BLaER1 (cell line): ENCODE measurements at regions not wholly inside any gene's neighbourhood (a gene's known extent, or its start where the extent isn't known, plus 50 kb on each side); places are given as distances from the start of the nearest gene placed in this dataset.

Source experiments
- H3K27ac ChIP-seq: shearing (Covaris generic); formaldehyde crosslinking; 2 replicates; pipeline ENCODE4 v1.8.1; 2022
- H3K27me3 ChIP-seq: shearing (Covaris generic); formaldehyde crosslinking; 2 replicates; pipeline ENCODE4 v1.8.1; 2022
- H3K36me3 ChIP-seq: shearing (Covaris generic); formaldehyde crosslinking; 2 replicates; pipeline ENCODE4 v1.8.1; 2022
- H3K4me1 ChIP-seq: shearing (Covaris generic); formaldehyde crosslinking; 2 replicates; pipeline ENCODE4 v1.8.1; 2022
- H3K4me2 ChIP-seq: shearing (Covaris generic); formaldehyde crosslinking; 2 replicates; pipeline ENCODE4 v1.8.1; 2022
- H3K4me3 ChIP-seq: shearing (Covaris generic); formaldehyde crosslinking; 2 replicates; pipeline ENCODE4 v1.8.1; 2022
- H3K9ac ChIP-seq: shearing (Covaris generic); formaldehyde crosslinking; 2 replicates; pipeline ENCODE4 v1.8.1; 2022
- H3K9me3 ChIP-seq: shearing (Covaris generic); formaldehyde crosslinking; 2 replicates; pipeline ENCODE4 v1.8.1; 2022
- H4K20me1 ChIP-seq: shearing (Covaris generic); formaldehyde crosslinking; 2 replicates; pipeline ENCODE4 v1.8.1; 2022
- Cebpa-rat ChIP-seq: shearing (Covaris generic); IDR thresholded peaks from 2 replicates; pipeline ENCODE4 v1.8.1; 2022

DNA sequence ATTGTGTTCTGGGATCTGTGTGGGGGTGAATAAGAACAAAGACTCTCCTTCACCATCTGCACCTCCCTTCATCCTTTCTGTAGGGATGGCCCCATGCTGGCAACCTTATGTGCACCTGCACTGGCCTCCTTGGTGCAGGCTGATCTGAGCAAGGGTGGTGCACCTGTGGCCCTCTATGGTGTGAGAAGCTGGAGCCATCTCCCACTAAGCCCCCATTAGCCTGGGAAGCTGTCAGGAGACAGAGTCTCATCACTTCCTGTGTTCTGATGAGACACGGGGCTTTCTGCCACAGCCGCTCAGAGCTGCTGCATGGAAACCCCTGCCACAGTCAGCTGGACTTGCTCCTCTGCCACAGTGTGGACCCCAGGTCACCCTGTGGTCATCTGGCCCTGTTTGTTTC is 565.3 kb upstream of the SALL3 start:
- TF ChIP-seq Cebpa-rat: no peak
- H3K4me2 ChIP-seq: no peak overlapping the region
- no peaks in the 10 kb centered on the region for H4K20me1 ChIP-seq
- H3K27ac ChIP-seq: no peak overlapping the region
- H3K36me3 ChIP-seq: no peaks in the 10 kb centered on the region
- no peaks in the 10 kb centered on the region for H3K27me3 ChIP-seq
- no peaks in the 10 kb centered on the region for H3K9me3 ChIP-seq
- no peak overlapping the region for H3K9ac ChIP-seq
- no peak overlapping the region for H3K4me3 ChIP-seq
- no peaks in the 10 kb centered on the region for H3K4me1 ChIP-seq

DNA sequence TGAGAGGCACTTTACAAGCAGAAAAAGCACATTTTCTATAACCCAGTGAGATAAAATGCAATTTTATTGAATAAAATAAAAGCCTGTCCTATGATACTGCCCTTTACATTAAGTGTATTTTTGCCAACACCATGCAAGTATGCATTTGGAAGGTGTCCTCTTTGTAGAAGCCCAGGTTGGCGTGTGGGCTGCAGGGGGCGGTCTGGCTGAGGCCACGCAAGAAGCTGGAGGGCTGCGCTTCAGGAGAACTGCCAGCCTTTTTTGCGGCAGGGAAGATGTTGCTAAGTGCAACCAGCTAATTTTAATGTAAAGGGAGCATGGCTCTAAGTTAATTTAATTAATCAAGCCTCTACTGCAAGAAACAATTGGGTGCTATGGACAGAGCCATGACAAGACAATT is 562.8 kb upstream of the SALL3 start:
- Histone ChIP-seq H3K9ac (no peak overlapping the region), H3K36me3 (no peaks in the 10 kb centered on the region), H3K4me3 (no peak overlapping the region), H4K20me1 (no peaks in the 10 kb centered on the region), H3K4me1 (no peaks in the 10 kb centered on the region), H3K27ac (no peak overlapping the region), H3K4me2 (no peak overlapping the region), H3K27me3 (no peaks in the 10 kb centered on the region), H3K9me3 (no peaks in the 10 kb centered on the region)
- TF ChIP-seq Cebpa-rat: no peak

- no peaks in the 10 kb centered on the region for H3K4me1 ChIP-seq
- no peaks in the 10 kb centered on the region for H3K27me3 ChIP-seq
- no peak overlapping the region for H3K4me2 ChIP-seq
- no peak overlapping the region for H3K4me3 ChIP-seq
- no peaks in the 10 kb centered on the region for H3K9me3 ChIP-seq
- H3K36me3 ChIP-seq: no peaks in the 10 kb centered on the region
- TF ChIP-seq Cebpa-rat: no peak
- H3K9ac ChIP-seq: no peak overlapping the region
- no peak overlapping the region for H3K27ac ChIP-seq
- H4K20me1 ChIP-seq: no peaks in the 10 kb centered on the region
Observed at GRCh38 chr18:78418379-78418778, 561.2 kb upstream of the SALL3 start.

GRCh38 chr18:78419171-78419570 is 560.4 kb upstream of the SALL3 start:
- Histone ChIP-seq H3K4me1 (no peaks in the 10 kb centered on the region), H3K36me3 (no peaks in the 10 kb centered on the region), H3K9me3 (no peaks in the 10 kb centered on the region), H3K27me3 (no peaks in the 10 kb centered on the region), H3K4me3 (no peak overlapping the region), H3K9ac (no peak overlapping the region), H4K20me1 (no peaks in the 10 kb centered on the region), H3K4me2 (no peak overlapping the region), H3K27ac (no peak overlapping the region)
- TF ChIP-seq Cebpa-rat: no peak

DNA sequence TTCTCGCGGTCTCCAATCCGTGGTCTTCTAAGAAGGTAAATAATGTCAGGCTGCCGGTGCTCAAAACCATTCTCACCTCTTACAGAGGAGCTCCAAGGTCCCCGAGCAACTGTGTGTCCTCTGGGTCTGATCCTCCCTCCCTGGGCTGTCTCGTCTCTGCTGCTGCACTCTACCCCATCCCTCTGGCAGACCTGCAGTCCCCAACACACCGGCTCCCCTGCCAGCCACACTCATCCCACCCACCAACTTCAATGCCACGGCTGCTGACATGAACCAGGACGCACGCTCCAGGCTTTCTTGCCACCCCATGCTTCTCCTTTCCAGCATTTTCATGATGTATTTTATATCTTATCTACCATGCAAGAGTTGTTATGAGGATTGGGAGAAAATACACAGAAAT is 559.5 kb upstream of the SALL3 start:
- Histone ChIP-seq H3K36me3 (no peaks in the 10 kb centered on the region), H3K27me3 (no peaks in the 10 kb centered on the region), H3K9me3 (no peaks in the 10 kb centered on the region), H3K4me3 (no peak overlapping the region), H3K9ac (no peak overlapping the region), H3K4me2 (no peak overlapping the region), H4K20me1 (no peaks in the 10 kb centered on the region), H3K4me1 (no peaks in the 10 kb centered on the region), H3K27ac (no peak overlapping the region)
- TF ChIP-seq Cebpa-rat: no peak

DNA sequence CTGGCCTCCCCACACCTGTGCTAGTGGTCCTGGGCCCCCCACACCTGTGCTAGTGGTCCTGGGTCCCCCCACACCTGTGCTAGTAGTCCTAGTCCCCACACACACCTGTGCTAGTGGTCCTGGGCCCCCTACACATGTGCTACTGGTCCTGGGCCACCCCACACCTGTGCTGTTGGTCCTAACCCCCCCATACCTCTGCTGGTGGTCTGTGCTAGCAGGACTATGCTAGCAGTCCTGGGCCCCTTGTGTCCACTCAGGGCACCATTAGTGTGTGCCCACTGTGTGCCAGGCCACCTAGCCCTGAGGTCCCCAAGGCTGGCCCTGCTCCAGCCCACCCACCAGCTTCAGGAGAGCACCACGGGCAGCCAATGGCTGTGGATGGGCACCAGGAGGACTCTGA is 558.2 kb upstream of the SALL3 start:
- no peaks in the 10 kb centered on the region for H3K27me3 ChIP-seq
- no peaks in the 10 kb centered on the region for H4K20me1 ChIP-seq
- no peak overlapping the region for H3K27ac ChIP-seq
- H3K4me2 ChIP-seq: no peak overlapping the region
- TF ChIP-seq Cebpa-rat: no peak
- no peaks in the 10 kb centered on the region for H3K9me3 ChIP-seq
- H3K9ac ChIP-seq: no peak overlapping the region
- no peak overlapping the region for H3K4me3 ChIP-seq
- H3K4me1 ChIP-seq: no peaks in the 10 kb centered on the region
- no peaks in the 10 kb centered on the region for H3K36me3 ChIP-seq

DNA sequence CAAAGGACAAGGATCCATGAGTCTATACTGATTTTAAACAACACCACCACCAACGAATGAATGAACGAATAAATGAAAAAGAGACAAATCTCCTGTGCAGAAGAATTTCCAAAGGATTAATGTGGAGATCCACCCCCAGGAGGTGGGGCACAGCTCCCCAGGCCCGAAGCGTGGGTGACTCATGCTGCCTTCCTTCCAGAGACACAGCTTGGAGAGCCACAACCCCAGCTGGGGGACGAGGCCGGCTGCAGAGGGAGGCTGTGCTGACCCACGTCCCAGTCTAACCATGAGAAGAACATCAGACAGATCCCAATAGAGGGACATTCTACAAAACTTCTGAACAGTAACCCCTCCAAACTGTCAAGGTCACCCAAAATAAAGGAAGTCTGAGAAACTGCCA is 557.3 kb upstream of the SALL3 start:
- Histone ChIP-seq H4K20me1 (no peaks in the 10 kb centered on the region), H3K36me3 (no peaks in the 10 kb centered on the region), H3K9ac (no peak overlapping the region), H3K4me1 (no peaks in the 10 kb centered on the region), H3K27ac (no peak overlapping the region), H3K9me3 (no peaks in the 10 kb centered on the region), H3K27me3 (no peaks in the 10 kb centered on the region), H3K4me2 (no peak overlapping the region), H3K4me3 (no peak overlapping the region)
- TF ChIP-seq Cebpa-rat: no peak

GRCh38 chr18:78423811-78424210 is 555.8 kb upstream of the SALL3 start:
- TF ChIP-seq Cebpa-rat: no peak
- Histone ChIP-seq H4K20me1 (no peaks in the 10 kb centered on the region), H3K9ac (no peak overlapping the region), H3K9me3 (no peaks in the 10 kb centered on the region), H3K27ac (no peak overlapping the region), H3K36me3 (no peaks in the 10 kb centered on the region), H3K4me1 (no peaks in the 10 kb centered on the region), H3K4me2 (no peak overlapping the region), H3K27me3 (no peaks in the 10 kb centered on the region), H3K4me3 (no peak overlapping the region)

GRCh38 chr18:78424403-78425018 is 555.1 kb upstream of the SALL3 start:
- no peak for TF ChIP-seq Cebpa-rat
- H3K27me3 ChIP-seq: no peaks in the 10 kb centered on the region
- H3K9me3 ChIP-seq: no peaks in the 10 kb centered on the region

DNA sequence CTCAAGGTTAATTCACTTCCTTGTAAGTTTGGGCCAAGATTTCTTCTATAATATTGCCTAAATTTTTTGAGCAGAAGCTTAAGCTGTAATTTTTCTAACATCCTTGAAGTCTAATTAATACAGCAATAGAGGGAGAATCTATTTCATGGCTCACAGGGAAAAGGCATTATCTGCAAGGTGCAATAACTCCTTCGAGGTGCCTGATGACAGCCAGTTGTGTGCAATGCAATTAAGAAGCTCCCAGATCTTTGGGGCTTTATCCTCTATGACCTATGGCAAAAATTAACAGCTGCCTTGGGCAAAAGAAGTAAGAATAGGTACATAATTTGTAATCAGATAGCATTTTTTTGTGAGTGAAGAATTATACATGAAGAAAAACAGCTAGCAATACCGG is 554.6 kb upstream of the SALL3 start:
- Histone ChIP-seq H3K9me3 (no peaks in the 10 kb centered on the region), H3K36me3 (no peaks in the 10 kb centered on the region), H3K27me3 (no peaks in the 10 kb centered on the region), H3K4me3 (no peak overlapping the region), H3K4me2 (no peak overlapping the region), H4K20me1 (no peaks in the 10 kb centered on the region), H3K9ac (no peak overlapping the region), H3K4me1 (no peaks in the 10 kb centered on the region), H3K27ac (no peak overlapping the region)
- TF ChIP-seq Cebpa-rat: no peak

More at GRCh38 chr18:78424403-78425018, 555.1 kb upstream of the SALL3 start:
- H3K36me3 ChIP-seq: no peaks in the 10 kb centered on the region
- no peaks in the 10 kb centered on the region for H4K20me1 ChIP-seq
- H3K4me3 ChIP-seq: no peak overlapping the region
- H3K27ac ChIP-seq: no peak overlapping the region
- no peak overlapping the region for H3K4me2 ChIP-seq
- no peaks in the 10 kb centered on the region for H3K4me1 ChIP-seq
- H3K9ac ChIP-seq: no peak overlapping the region

- Histone ChIP-seq H3K36me3 (no peaks in the 10 kb centered on the region), H3K27me3 (no peaks in the 10 kb centered on the region), H3K4me1 (no peaks in the 10 kb centered on the region), H3K9me3 (0 out of 2 replicates have a peak, but pooled peaks cover 6% of the 10 kb centered on the region), H3K4me3 (no peak overlapping the region), H3K9ac (no peak overlapping the region), H3K27ac (no peak overlapping the region), H3K4me2 (no peak overlapping the region), H4K20me1 (no peaks in the 10 kb centered on the region)
- TF ChIP-seq Cebpa-rat: no peak
Observed at GRCh38 chr18:78427081-78427480, 552.5 kb upstream of the SALL3 start.
